ENCODE measurements at regions not wholly inside any gene's neighbourhood (a gene's known extent, or its start where the extent isn't known, plus 50 kb on each side); places are given as distances from the start of the nearest gene placed in this dataset.

DNA sequence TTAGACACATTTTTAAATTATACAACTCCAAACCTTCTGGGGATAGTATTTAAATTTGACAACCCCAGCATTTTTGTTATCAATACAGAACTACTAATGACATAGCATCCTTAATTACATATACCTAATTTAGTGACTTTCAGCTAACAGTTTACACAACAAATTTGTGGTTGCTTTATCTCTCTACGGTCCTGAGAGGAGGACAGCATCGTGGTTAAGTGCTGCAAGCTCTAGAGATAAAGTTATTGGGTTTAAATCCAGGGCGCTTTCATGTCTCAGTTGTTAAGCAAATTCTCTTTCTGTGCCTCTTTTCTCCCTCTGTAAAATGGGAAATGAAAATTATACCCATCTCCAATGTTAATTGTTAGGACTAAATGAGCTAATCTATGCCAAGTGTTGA is 129.3 kb downstream of the METTL4 start:
- H3K4me3 ChIP-seq (ENCODE audit: low read depth, low read length), result no peak overlapping the region

- H3K4me3 ChIP-seq (ENCODE audit: low read depth, low read length), result no peak overlapping the region
These were observed 128.5 kb downstream of the METTL4 start for GRCh38 chr18:2442726-2443275.

- H3K4me3 ChIP-seq (ENCODE audit: low read depth, low read length), result no peak overlapping the region
These were observed 127.0 kb downstream of the METTL4 start for GRCh38 chr18:2444201-2444875.

DNA sequence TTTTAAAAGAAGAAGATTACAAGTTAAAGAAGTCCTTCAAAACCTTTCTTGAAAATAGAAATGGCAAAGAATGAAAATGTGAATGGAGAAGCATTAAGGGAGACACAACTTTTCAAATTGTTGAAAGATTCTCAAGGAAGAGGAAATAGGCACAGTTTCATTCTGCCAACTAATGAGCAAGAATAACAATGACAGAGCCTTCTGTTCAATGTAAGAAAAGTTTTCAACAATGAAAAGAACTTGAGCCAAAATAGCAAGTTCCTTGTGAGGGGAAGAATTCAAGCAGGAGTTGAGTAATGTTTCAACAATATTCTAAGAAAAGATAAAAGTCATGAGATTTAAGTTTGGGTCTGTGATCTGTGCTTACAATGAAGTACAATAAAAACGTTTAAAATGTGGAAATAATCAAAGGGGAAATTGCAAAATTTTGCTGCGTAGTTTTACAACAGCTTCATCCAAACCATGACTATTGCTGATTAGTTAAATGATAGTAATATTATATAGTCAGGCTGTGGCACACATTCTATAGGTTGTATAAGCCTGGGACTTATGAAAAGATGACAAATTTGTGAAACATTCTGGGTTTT is 122.6 kb downstream of the METTL4 start:
- no peak overlapping the region for H3K4me3 ChIP-seq (ENCODE audit: low read depth, low read length)

- no peak overlapping the region for H3K4me3 ChIP-seq (ENCODE audit: low read depth, low read length)
These were observed 119.7 kb downstream of the METTL4 start for GRCh38 chr18:2451556-2451955.

DNA sequence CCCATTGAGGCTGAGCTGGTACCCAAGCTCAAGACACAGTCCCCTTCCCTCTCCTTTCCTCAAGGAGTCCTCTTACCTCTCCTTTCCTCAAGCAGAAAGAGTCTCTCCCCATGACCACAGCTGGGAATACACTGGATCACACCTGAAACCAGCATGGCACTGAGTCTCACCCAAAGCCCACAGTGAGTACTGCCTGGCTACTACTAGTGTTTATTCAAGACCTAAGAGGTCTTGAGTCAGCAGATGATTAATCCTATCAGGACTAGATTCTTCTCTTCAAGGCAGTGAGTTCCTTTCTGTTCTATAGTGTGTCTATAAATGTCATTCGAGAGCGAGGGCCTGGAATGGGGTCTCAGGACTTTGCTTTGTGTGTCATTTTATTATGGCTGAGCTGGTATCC is 111.4 kb downstream of the METTL4 start:
- H3K4me3 ChIP-seq (ENCODE audit: low read depth, low read length), result no peak overlapping the region

DNA sequence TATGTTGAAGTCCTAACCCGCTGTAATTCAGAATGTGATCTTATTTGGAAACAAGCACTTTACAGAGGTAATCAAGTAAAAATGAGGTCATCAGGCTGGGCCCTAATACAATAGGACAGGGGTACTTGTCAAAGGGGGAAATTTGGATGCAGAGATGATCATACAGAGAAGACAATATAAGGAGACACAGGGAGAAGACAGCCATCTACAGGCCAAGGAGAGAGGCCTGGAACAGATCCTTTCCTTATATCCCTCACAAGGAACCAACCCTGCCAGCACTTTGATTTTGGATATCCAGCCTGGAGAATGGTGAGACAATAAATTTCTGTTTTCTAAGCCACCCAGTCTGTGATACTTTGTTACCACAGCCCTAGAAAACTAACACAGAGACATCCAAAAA is 104.3 kb downstream of the METTL4 start:
- H3K4me3 ChIP-seq (ENCODE audit: low read depth, low read length), result no peak overlapping the region

- no peak overlapping the region for H3K4me3 ChIP-seq (ENCODE audit: low read depth, low read length)
These were observed 103.3 kb downstream of the METTL4 start for GRCh38 chr18:2468051-2468450.

GRCh38 chr18:2471523-2471922 is 99.8 kb downstream of the METTL4 start:
- H3K4me3 ChIP-seq (ENCODE audit: low read depth, low read length), result no peak overlapping the region

DNA sequence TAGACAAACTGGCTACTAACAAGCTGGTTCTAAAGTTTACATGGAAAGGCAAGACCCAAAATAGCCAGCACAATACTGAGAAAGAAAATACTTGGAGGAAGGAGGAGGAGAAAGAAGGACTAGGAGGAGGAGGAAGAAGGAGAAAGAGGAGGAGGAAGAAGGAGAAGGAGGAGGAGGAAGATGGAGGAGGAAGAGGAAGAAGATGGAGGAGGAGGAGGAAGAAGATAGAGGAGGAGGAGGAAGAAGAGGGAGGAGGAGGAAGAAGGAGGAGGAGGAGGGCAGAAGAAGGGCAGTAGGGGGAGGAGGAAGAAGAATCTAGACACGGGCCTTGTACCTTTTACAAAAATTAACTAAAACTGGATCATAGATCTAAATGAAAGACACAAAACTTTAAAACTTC is 92.6 kb downstream of the METTL4 start:
- no peak overlapping the region for H3K4me3 ChIP-seq (ENCODE audit: low read depth, low read length)

DNA sequence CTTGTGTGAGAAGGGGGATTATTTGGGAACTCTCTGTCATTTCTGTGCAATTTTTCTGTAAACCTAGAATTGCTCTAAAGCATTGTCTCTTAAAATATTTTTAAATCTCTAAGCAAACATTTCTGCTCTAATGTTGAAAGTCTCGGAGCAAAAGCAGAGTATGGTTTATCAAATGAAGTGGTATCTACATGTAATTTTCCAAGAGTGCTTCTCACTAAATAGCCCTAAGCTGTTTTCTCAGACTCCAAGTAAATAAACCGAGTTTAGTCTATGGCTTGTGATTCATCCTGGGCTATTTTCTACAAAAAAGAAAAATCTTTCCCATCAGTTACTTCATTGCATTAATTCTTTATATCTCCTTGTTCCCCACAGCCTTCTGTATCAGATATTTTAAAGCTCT is 90.8 kb downstream of the METTL4 start:
- H3K4me3 ChIP-seq (ENCODE audit: low read depth, low read length), result no peak overlapping the region

GRCh38 chr18:2482706-2483475 is 88.4 kb downstream of the METTL4 start:
- no peak overlapping the region for H3K4me3 ChIP-seq (ENCODE audit: low read depth, low read length)

- H3K4me3 ChIP-seq (ENCODE audit: low read depth, low read length), result no peak overlapping the region
These were observed 85.3 kb downstream of the METTL4 start for GRCh38 chr18:2485983-2486382.

- no peak overlapping the region for H3K4me3 ChIP-seq (ENCODE audit: low read depth, low read length)
These were observed 84.9 kb downstream of the METTL4 start for GRCh38 chr18:2486426-2486825.

Data from iPS-11a (cell line).